ENCODE measurements at regions not wholly inside any gene's neighbourhood (a gene's known extent, or its start where the extent isn't known, plus 50 kb on each side); places are given as distances from the start of the nearest gene placed in this dataset.
"Not testable (repeated sequence)": the region's sequence is repeated elsewhere in the genome, so short reads cannot be mapped to it uniquely, and the experiment has no call there.

GRCh38 chr2:236776695-236777251, 207.1 kb downstream of the ACKR3 start:
- no peak for DNase-seq

GRCh38 chr2:236777408-236777807, 207.8 kb downstream of the ACKR3 start:
- DNase-seq, result no peak

DNA sequence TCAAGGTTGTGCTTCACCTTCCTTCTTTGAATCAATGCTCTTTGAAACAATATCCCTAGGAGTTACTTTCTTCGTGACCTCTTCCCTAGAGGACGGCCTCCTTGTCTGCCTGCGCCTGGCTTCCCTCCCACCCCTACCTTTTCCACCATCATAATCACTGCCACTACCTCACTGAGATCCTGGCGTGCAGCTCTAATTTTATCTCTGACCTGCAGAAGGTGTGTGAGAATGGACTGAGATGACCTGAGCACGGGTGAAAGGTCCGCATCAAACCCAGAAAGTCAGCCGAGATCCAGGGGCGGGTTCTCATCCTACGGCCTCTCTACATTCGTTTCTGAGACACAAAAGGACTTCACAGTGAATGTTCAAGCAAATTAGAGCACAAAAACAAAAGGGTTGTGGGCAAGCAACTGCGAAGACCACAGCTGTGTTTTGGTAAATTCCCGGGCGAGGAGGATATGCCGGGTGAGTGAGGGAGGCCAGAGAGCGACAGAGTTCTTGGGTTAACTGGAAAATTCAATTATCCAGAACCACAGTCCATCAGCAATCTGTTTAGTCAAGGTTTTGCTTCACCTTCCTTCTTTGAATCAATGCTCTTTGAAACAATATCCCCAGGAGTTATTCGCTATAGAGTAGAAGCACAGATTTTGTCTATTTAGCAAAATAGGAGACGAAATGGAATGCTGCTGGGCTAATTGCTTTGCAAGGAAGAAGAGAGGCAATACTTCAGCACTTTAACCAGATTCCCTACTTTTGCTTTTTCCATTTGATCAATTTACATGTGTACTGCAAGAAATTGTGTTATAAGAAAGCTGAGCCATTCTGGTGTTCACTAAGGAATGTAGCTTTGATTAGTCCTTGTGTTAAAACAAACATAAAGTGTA, 212.6 kb downstream of the ACKR3 start:
- no peak for DNase-seq

GRCh38 chr2:236782938-236783337, 213.3 kb downstream of the ACKR3 start:
- DNase-seq, result no peak

GRCh38 chr2:236783417-236784020, 213.9 kb downstream of the ACKR3 start:
- no peak for DNase-seq

- DNase-seq, result no peak
Measured at GRCh38 chr2:236785611-236786057, 216.0 kb downstream of the ACKR3 start.

GRCh38 chr2:236786751-236787150, 217.1 kb downstream of the ACKR3 start:
- DNase-seq, result no peak

- not testable (repeated sequence) for DNase-seq
Measured at GRCh38 chr2:236787376-236787775, 217.8 kb downstream of the ACKR3 start.

DNA sequence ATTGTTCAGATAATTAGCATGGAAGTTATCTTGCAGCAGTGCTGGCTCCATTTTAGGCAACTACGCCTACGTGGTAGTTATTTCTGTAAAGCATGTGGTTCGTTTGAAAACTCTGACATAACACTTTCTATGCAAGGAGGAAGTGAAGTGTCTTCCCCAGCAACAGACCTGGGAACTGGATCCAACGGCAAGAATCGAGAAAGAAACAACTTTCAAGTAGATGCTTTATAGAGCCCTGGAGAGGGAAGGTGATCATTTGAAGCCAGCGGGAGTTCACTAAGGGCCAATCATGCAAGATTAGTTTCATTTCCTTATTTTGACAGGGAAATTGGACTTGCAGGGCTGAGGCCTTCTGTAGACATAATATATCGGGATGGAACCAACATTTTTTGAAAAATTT, 218.3 kb downstream of the ACKR3 start:
- no peak for DNase-seq

- DNase-seq, result no peak
Measured at GRCh38 chr2:236790963-236791362, 221.3 kb downstream of the ACKR3 start.

- no peak for DNase-seq
Measured at GRCh38 chr2:236793023-236794011, 223.7 kb downstream of the ACKR3 start.

DNA sequence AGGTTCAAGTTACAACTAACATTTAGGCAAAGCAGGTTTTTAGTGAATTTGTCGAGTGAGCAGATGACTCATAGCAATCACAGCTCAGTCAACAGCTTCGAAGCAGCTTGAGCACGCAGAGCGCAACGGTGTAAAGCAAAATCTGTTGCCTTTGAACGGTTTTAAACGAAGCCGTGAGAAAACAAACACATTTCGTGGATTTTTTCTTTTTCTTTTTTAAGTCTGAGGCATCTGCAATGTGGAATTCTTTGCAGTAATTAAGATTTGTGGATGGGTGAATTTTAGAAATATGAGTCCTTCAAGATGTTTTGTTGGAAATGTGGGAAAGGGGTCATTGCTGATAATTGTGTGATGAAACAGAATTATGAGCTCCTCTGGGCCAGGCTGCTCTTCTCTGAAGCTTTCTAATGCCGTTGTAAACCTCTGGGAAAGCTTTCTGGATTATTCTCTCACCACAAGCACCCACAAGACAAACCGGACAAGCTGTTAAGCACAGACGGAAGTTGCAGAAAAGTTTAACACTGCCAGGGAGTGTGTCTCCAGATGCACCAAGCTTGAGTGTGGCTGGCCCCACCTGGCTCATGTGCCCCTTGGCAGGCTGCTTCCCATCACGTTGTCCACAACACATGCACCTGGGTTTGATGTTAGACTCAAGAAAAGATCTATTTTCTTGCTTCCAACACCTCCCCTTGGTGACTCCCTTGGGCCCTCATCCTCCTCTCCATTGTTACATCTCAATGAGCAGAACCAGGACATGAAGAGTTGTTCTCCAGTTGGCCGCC, 224.7 kb downstream of the ACKR3 start:
- DNase-seq, result no peak

GRCh38 chr2:236795169-236795860, 225.7 kb downstream of the ACKR3 start:
- DNase-seq, result no peak

GRCh38 chr2:236795861-236796219, 226.2 kb downstream of the ACKR3 start:
- no peak for DNase-seq

DNA sequence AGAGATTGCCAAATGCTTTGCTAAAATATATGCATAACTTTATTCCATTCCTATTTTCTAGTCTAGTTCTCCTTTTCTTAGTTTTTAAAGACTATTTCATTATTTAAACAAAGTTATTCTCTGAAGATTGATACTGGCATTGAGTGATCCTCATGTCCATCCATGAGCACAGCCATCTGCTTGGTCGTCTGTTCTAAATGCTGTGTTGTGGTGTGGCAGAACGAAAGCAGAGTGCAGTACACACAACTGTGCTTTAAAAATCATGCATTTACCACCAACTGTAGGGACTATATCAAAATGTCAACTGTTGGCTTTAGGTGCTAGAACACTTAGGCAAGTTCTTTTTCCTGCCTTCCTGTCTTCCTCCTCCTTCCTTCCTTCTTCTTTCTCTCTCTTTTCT, 226.6 kb downstream of the ACKR3 start:
- DNase-seq, result no peak

DNA sequence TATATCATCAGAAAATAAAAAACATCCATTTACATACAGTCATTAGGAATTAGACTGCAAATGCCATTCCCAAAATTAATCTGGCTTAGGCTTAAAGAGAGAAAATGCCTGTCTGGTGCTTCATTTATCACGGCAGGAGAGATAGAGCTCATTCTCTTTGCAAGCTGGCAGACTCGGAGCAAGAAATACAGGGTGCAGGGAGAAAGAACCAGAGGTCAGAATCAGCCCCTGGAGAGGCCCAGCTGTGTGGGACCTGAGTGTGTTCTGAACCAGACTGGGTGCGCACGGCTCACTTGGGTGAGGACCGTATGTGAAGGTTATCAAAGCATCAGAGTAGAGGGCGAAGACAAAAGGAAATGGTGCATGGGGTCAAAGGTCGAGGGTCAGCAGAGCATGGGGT, 227.8 kb downstream of the ACKR3 start:
- DNase-seq, result no peak

- no peak for DNase-seq
Measured at GRCh38 chr2:236798491-236798890, 228.9 kb downstream of the ACKR3 start.

DNA sequence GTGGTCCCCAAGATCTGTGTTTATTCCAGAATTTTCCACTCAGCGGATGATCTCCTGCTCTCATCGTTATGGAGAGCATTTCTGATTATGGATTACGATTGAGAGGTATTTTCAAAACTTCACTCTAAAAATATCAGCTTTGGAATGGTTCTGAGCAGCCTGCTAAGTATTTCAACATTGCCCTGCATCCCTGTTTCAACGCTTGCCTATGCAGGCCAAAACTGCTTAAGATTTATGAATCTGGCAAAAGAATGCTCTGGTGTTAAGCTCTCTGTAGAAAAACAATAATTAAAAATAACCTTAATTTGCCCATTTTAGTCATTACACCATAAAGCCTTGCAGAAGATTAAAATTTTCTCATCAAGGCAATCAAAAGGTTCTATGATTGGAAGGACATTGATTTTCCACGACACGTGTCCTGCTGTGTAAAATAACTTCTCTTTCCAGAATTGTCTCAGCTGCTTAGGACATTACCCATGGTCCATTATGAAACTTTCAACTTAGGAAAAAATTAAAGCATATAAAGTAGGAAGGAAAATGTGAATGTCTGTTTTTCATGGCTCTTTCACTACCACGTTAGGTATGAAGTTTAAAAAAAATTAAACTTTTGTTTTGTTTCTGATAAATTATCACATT, 229.9 kb downstream of the ACKR3 start:
- no peak for DNase-seq

DNA sequence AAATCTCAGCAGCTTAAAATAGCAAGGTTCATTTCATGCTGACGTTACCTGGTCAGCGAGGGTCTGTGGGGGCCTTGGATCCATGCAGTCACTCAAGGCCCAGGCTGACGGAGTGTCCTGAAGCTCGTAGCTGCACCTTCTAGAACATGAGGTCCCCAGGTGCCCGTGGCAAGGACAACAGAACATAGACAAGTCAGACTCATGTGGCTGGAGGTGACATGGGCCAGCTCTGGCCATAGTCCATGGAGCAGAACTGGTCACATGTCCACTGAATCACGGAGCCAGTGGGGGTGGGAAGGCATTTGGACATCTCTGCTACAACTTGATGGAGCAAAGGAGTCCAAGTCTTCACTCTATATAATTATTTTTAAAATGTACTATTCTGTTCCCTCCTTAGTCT, 233.2 kb downstream of the ACKR3 start:
- no peak for DNase-seq

GRCh38 chr2:236803621-236804020, 234.0 kb downstream of the ACKR3 start:
- DNase-seq, result no peak
